G401.6 (cell line): ENCODE measurements at regions not wholly inside any gene's neighbourhood (a gene's known extent, or its start where the extent isn't known, plus 50 kb on each side); places are given as distances from the start of the nearest gene placed in this dataset.

Experiments used
- FAIRE-seq: peaks from 2 replicates; lab custom pipeline; 2012; peaks lifted over from hg19 to GRCh38; lab: Jason Lieb, UNC

GRCh38 chrX:100512471-100512870 lies 72.3 kb upstream of the TNMD start:
- peak; percentile 81 for FAIRE-seq

GRCh38 chrX:100494646-100495370 lies 84.7 kb upstream of the PCDH19 start:
- no peak for FAIRE-seq

GRCh38 chrX:100491174-100491573 lies 81.1 kb upstream of the PCDH19 start:
- no peak for FAIRE-seq

- FAIRE-seq, result no peak
Observed at GRCh38 chrX:100487795-100488194, 77.7 kb upstream of the PCDH19 start.

- no peak for FAIRE-seq
Observed at GRCh38 chrX:100484971-100485370, 74.9 kb upstream of the PCDH19 start.

- FAIRE-seq, result no peak
Observed at GRCh38 chrX:100479329-100479728, 69.3 kb upstream of the PCDH19 start.

- no peak for FAIRE-seq
Observed at GRCh38 chrX:100478714-100479306, 68.7 kb upstream of the PCDH19 start.

GRCh38 chrX:100477958-100478357 lies 67.9 kb upstream of the PCDH19 start:
- FAIRE-seq, result no peak

GRCh38 chrX:100477467-100477866 lies 67.4 kb upstream of the PCDH19 start:
- no peak for FAIRE-seq
